Suprapubic skin (tissue), 4 donors: ENCODE measurements at regions not wholly inside any gene's neighbourhood (a gene's known extent, or its start where the extent isn't known, plus 50 kb on each side); places are given as distances from the start of the nearest gene placed in this dataset.

Experiments
- DNase-seq, 2 donors: peaks; one replicate each; pipeline ENCODE4 v3.0.0-alpha.2; 2019; ENCODE audit warnings: low spot score in 2 of 2
- H3K27ac ChIP-seq: fragments of 200-600 bp; sonication (generic); one replicate; pipeline ENCODE4 v1.5.1; 2019
- H3K27me3 ChIP-seq: fragments of 200-600 bp; sonication (generic); one replicate; pipeline ENCODE4 v1.5.1; 2019
- H3K36me3 ChIP-seq: fragments of 200-600 bp; sonication (generic); one replicate; pipeline ENCODE4 v1.5.1; 2019
- H3K4me1 ChIP-seq: fragments of 200-600 bp; sonication (generic); one replicate; pipeline ENCODE4 v1.5.1; 2019
- H3K4me3 ChIP-seq: fragments of 200-600 bp; sonication (generic); one replicate; pipeline ENCODE4 v1.5.1; 2019; ENCODE audit warnings: mild to moderate bottlenecking
- H3K9me3 ChIP-seq: fragments of 200-600 bp; sonication (generic); one replicate; pipeline ENCODE4 v1.5.1; 2019
- EP300 ChIP-seq: sonication (generic); formaldehyde crosslinking; IDR thresholded peaks from one replicate; pipeline ENCODE4 v1.6.1; 2017; ENCODE audit warnings: antibody characterized with exemption
- POLR2A ChIP-seq, 2 donors: fragments of 450-650 bp; IDR thresholded peaks; one replicate each; pipeline ENCODE4 v1.6.1; 2017; ENCODE audit warnings: antibody characterized with exemption in 2 of 2, mild to moderate bottlenecking in 2 of 2, moderate library complexity in 2 of 2
- POLR2AphosphoS5 ChIP-seq, 3 donors: sonication (generic); formaldehyde crosslinking; IDR thresholded peaks; one replicate each; pipeline ENCODE4 v1.6.1; 2017; ENCODE audit warnings: antibody characterized with exemption in 3 of 3
- WGBS: methylation state at CpG from one replicate; pipeline ENCODE4 v1.1.5; 2018; 5-methylcytosine and 5-hydroxymethylcytosine counted together
- TF ChIP-seq, protein P1 (sequence below), 2 donors: fragments of 200-600 bp in 1 of 2; fragments of 450-650 bp in 1 of 2; sonication (generic) in 1 of 2; IDR thresholded peaks; one replicate each; pipeline ENCODE4 v1.5.1; 2016 to 2019; ENCODE audit warnings: antibody characterized with exemption in 2 of 2, mild to moderate bottlenecking in 1 of 2, moderate library complexity in 1 of 2

DNA sequence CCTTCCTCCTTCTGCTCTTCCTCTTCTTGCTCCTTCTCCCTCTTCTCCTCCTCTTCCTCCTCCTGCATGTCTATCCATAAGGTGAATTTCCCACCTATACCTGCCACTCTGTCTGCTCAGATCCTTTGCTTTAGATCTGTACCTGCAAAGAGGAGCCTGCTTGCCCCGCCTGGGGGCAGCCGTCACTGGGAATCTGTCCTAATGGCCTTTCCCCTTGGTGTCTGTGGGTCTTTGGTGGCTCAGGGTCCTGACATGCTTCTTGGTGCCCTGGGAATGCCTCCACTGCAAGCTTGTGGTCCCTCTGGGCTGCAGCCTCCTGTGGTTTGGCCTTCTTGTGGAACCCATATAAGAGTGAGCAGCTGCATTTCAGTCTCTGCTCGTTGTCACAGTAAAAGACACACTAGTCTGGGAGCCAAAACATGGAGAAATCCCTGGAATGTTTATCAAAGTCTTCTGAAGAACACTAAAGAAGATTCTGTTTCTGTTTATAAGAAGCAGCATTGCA lies 79.5 kb upstream of the CSF3R start:
- H3K27ac ChIP-seq = no peak overlapping the region
- H3K4me3 ChIP-seq = no peak overlapping the region
- peaks cover 14% of the 10 kb centered on the region for H3K27me3 ChIP-seq
- H3K9me3 ChIP-seq = no peaks in the 10 kb centered on the region
- TF ChIP-seq EP300 = no peak
- no peak for TF ChIP-seq POLR2AphosphoS5 (IDR thresholded peaks at IDR 0.05)
- TF ChIP-seq, protein P1, sequence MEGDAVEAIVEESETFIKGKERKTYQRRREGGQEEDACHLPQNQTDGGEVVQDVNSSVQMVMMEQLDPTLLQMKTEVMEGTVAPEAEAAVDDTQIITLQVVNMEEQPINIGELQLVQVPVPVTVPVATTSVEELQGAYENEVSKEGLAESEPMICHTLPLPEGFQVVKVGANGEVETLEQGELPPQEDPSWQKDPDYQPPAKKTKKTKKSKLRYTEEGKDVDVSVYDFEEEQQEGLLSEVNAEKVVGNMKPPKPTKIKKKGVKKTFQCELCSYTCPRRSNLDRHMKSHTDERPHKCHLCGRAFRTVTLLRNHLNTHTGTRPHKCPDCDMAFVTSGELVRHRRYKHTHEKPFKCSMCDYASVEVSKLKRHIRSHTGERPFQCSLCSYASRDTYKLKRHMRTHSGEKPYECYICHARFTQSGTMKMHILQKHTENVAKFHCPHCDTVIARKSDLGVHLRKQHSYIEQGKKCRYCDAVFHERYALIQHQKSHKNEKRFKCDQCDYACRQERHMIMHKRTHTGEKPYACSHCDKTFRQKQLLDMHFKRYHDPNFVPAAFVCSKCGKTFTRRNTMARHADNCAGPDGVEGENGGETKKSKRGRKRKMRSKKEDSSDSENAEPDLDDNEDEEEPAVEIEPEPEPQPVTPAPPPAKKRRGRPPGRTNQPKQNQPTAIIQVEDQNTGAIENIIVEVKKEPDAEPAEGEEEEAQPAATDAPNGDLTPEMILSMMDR (IDR thresholded peaks at IDR 0.05) = no peak
- TF ChIP-seq POLR2A (IDR thresholded peaks at IDR 0.05) = no peak
- no peaks in the 10 kb centered on the region for H3K4me1 ChIP-seq
- no peaks in the 10 kb centered on the region for H3K36me3 ChIP-seq
- 66% methylated on average over 3 of the region's 3 CpGs for WGBS
- DNase-seq = peak in 1 of 2 donors; percentile 31

DNA sequence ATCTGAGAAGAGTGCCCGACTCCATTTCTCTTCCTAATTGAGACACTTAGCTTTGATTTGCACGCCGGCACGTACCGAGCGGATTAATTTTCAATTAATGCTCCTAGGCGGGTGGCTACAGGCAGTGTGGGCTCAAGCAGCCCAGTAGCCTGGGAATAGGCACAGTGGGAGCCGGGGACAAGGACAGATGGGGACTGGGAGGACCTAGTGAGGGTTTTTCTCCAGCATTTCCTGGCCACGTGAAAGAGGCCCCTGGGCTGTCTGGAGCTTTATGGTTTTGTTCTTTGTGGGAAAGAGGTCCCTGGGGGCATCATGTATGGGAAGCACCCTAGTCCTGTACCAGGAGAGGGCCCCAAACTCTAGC lies 78.6 kb upstream of the CSF3R start:
- H3K27ac ChIP-seq = no peak overlapping the region
- no peak overlapping the region for H3K4me3 ChIP-seq
- no peaks in the 10 kb centered on the region for H3K36me3 ChIP-seq
- H3K27me3 ChIP-seq = peaks cover 15% of the 10 kb centered on the region
- H3K4me1 ChIP-seq = no peaks in the 10 kb centered on the region
- WGBS = 90% methylated on average over 9 of the region's 9 CpGs
- H3K9me3 ChIP-seq = no peaks in the 10 kb centered on the region
- peak in 1 of 2 donors; percentile 41 for DNase-seq
- TF ChIP-seq POLR2A (IDR thresholded peaks at IDR 0.05) = no peak
- TF ChIP-seq, protein P1 (IDR thresholded peaks at IDR 0.05) = no peak
- TF ChIP-seq POLR2AphosphoS5 (IDR thresholded peaks at IDR 0.05) = no peak
- no peak for TF ChIP-seq EP300

DNA sequence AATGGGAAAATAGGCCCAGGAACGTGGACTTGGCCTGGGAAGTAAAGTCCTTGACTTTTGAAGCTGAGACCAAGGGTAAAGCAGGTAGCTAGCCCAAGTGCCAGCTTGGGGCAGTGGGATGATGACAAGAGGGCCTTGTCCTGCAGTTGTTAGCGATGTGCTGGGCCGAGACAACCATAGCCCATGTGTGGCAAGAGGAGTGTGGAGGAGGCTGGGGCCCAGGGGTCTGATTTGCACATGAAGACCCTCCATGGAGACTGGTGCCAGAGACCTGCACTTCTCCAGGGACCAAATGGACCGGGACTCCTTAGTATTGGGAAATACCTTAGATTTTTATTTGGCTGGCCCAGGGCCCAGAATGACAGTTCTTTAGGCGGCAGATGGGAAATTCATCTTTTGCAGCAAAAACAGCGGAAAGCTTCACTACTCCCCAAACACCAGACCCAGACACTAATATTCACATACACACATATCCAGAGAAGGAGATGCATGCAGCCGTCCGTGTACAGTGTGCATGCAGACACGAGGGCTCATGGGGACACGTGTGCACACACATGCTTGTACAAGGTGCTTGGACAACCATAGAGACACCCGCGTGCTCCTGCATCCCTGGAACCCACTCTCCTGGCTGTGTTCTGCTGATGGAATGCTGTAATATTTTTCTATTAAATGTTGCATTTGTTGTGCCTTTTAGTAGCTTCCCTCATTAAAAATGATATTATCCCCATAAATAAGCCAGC lies 78.1 kb upstream of the CSF3R start:
- TF ChIP-seq POLR2A (IDR thresholded peaks at IDR 0.05) (no peak), POLR2AphosphoS5 (IDR thresholded peaks at IDR 0.05) (no peak), EP300 (no peak)
- TF ChIP-seq, protein P1 (IDR thresholded peaks at IDR 0.05) = no peak
- Histone ChIP-seq H3K27me3 (peaks cover 17% of the 10 kb centered on the region), H3K4me1 (no peaks in the 10 kb centered on the region), H3K27ac (no peak overlapping the region), H3K36me3 (no peaks in the 10 kb centered on the region), H3K9me3 (no peaks in the 10 kb centered on the region), H3K4me3 (no peak overlapping the region)
- peak in 1 of 2 donors; percentile 40 for DNase-seq
- 76% methylated on average over 12 of the region's 12 CpGs for WGBS

DNA sequence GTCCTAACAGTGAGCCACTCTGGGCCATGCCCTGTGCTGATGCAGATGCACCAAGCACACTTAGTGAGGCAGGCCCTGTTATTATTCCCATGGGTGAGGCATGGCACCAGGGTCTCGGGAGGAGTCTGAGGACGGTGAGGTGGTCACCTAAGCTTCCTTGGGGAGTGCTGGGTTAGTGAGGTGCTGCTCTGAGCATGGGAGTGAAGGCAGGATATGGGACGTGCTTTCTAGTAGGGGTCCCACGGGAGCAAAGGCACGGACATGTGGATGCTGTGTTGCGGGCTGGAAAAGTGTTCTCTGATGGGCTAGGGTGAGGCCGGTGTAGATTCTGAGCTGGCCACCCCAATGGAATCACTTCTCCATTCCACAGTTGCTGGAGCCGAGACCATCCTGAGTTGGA lies 77.5 kb upstream of the CSF3R start:
- TF ChIP-seq POLR2AphosphoS5 (IDR thresholded peaks at IDR 0.05) (no peak), EP300 (no peak), POLR2A (IDR thresholded peaks at IDR 0.05) (no peak)
- TF ChIP-seq, protein P1 (IDR thresholded peaks at IDR 0.05) = no peak
- no peaks in the 10 kb centered on the region for H3K36me3 ChIP-seq
- H3K4me3 ChIP-seq = no peak overlapping the region
- 78% methylated on average over 8 of the region's 8 CpGs for WGBS
- H3K4me1 ChIP-seq = no peaks in the 10 kb centered on the region
- DNase-seq = peak in 1 of 2 donors; percentile 24
- H3K9me3 ChIP-seq = no peaks in the 10 kb centered on the region
- peaks cover 16% of the 10 kb centered on the region for H3K27me3 ChIP-seq
- no peak overlapping the region for H3K27ac ChIP-seq

DNA sequence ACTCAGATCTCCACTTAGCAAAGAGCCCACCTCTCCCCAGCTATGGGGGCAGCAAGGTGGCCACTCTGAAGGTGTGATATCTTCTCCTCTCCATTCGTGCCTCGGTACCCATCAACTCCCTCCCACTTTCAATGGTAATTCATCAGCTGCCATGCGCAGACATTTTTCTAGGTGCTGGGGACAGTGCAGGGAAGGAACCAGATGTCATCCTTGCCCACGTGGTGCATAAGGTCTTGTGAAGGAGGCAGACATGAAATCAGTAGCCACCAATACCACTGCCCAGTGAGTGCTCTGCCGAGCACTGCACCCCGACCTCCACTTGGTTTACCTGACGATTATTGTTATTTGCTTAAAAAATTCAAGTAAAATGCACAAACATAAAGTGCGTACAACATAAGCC lies 76.3 kb upstream of the CSF3R start:
- peak; percentile 28 to 43 for DNase-seq
- TF ChIP-seq EP300 (no peak), POLR2A (IDR thresholded peaks at IDR 0.05) (no peak), POLR2AphosphoS5 (IDR thresholded peaks at IDR 0.05) (no peak)
- TF ChIP-seq, protein P1 (IDR thresholded peaks at IDR 0.05) = no peak
- H3K27ac ChIP-seq = no peak overlapping the region
- no peak overlapping the region for H3K4me3 ChIP-seq
- peaks cover 22% of the 10 kb centered on the region for H3K27me3 ChIP-seq
- no peaks in the 10 kb centered on the region for H3K4me1 ChIP-seq
- H3K36me3 ChIP-seq = no peaks in the 10 kb centered on the region
- H3K9me3 ChIP-seq = no peaks in the 10 kb centered on the region
- 71% methylated on average over 8 of the region's 8 CpGs for WGBS
